ENCODE measurements at regions not wholly inside any gene's neighbourhood (a gene's known extent, or its start where the extent isn't known, plus 50 kb on each side); places are given as distances from the start of the nearest gene placed in this dataset.

DNA sequence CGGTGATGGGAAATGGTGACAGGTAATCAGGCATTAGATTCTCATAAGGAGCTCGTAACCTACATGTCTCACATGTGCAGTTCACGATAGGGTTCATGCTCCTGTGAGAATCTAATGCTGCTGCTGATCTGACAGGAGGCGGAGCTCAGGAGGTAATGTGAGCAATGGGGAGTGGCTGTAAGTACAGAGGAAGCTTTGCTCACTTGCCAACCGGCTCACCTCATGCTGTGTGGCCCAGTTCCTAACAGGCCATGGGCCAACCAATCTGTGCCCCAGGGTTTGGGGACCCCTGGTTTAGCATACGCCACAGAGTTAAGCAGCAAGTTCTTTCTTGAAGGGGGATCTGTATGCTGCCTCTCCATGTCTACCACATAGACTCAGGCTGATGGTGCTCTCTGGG, 133.1 kb downstream of the IQUB start:
- DNase-seq (ENCODE audit: low read depth) = no peak

DNA sequence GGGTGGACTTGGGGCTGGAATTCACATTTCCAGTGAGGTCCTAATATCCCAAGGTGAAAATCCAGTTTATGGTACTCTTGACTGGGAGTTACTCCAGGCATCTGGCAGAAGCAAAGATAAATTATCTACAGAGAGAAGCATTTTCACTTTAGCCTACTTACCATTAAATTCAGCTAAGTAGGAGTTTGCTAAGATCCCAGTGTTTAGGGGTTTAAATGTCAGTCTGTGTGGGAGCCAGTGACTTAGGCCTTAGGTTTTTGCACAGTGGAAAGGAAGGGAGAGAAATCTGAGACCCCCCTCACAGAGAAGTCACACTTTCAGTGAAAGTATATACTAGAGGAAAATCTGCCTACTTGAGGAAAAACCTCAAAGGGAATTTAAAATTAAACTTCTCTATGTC, 134.2 kb downstream of the IQUB start:
- no peak for DNase-seq (ENCODE audit: low read depth)

DNA sequence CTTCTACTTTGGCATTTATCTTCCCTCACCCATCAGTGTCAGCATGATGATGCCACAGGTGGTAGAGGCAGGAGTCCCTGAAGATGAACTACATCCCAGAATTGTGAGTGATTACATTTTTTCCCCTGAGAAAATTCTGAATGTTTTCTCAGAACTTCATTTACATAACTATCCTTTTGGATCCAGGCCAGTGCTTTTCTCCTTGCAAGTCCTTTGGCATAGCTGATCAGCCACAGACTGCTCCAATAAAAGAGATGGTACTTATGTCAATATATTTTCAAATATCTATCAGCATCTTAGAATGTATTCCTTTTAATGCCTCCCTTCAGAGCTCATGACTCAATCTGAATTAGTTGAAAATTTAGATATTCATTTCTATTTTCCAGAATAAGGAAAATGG, 135.5 kb downstream of the IQUB start:
- DNase-seq (ENCODE audit: low read depth) = no peak

GRCh38 chr7:123397746-123398338, 136.6 kb downstream of the IQUB start:
- DNase-seq (ENCODE audit: low read depth) = no peak

- no peak for DNase-seq (ENCODE audit: low read depth)
These were observed 140.8 kb downstream of the IQUB start for GRCh38 chr7:123393623-123394022.

DNA sequence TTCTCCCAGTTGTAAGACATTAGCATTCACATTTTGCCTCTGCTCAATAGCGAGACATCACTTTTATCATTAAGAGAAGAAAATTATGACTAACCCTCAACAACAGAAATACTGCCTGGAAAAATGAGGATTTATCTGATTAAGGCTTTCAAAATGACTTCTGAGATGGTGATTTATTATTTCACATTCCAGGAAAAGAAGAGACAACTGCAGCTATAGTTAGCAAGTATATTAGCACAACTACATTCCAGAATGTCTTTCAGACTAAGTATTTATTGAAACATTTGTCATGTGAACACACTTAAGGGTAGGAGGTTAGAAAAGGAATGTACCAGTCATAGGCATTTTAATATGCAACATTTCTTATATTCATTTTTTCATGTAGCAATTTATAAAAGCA, 162.0 kb downstream of the IQUB start:
- no peak for DNase-seq (ENCODE audit: low read depth)

GRCh38 chr7:123367484-123368122, 166.8 kb downstream of the IQUB start:
- DNase-seq (ENCODE audit: low read depth) = peak; percentile 46

DNA sequence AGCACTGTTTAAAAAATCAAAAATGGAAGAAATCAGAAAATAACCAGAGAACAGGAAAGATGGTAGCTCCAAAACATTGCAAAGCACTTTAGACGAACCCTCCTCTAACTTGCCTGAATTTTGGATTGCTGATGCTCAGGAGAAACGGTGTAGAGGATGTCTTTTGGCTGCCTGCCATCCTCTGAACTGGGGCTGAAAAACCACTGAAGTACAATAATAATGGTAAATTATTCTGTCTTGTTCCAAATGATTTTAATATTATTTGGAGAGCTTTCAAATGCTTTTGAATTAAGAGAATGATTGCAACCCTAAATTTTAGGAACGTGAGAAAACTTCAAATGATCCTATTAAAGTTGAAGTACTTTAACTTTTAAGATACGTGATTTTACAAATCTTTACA, 167.3 kb upstream of the SLC13A1 start:
- no peak for DNase-seq (ENCODE audit: low read depth)

- no peak for DNase-seq (ENCODE audit: low read depth)
These were observed 166.9 kb upstream of the SLC13A1 start for GRCh38 chr7:123366626-123367025.

DNA sequence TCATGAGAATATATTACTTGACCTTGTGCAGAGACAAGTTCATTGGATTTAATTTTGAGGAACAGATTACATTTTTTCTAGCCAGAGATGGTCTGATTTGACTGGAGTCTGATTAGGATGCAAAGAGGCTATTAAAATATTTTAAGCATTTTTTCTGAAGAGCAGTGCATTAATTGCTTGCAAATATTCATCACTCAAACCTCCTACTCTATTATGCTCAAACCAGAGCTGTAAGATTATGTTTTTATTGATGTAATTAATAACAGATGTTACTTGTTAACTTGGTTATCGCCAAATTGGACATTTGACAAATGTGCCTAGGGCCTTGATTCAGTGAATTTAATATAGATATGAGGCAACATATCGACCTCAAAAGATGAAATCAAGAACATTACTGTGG, 160.9 kb upstream of the SLC13A1 start:
- DNase-seq (ENCODE audit: low read depth) = no peak

DNA sequence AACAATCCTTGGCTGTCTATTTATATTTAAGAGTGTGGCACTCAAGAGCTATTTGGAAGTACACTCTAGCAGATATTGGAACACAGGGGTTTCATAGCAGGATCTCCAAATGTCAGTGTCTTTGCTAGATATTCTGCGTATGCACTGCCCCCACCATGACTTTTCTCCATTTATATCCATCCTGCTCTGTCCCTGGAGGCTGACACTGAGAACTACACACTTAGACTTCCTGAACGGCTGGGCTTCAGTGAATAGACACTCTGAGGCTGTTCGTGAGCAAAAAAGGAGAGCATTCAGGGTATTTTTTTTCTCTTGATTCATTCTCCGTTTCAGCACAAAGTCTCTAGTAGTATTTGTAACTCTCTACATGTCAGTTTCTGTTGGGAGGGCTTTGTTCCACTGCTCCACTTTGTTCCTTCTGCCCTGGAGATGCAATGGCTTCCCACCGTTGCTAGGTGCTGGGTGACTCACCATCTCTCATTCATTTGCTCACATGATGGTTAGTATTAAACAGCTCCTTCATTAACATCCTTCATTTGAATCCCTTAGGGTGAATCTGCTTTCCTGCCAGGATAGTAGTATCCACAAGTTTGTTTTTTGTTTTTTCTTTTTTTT, 155.9 kb upstream of the SLC13A1 start:
- peak; percentile 60 for DNase-seq (ENCODE audit: low read depth)

GRCh38 chr7:123352973-123353372, 153.2 kb upstream of the SLC13A1 start:
- DNase-seq (ENCODE audit: low read depth) = peak; percentile 22

DNA sequence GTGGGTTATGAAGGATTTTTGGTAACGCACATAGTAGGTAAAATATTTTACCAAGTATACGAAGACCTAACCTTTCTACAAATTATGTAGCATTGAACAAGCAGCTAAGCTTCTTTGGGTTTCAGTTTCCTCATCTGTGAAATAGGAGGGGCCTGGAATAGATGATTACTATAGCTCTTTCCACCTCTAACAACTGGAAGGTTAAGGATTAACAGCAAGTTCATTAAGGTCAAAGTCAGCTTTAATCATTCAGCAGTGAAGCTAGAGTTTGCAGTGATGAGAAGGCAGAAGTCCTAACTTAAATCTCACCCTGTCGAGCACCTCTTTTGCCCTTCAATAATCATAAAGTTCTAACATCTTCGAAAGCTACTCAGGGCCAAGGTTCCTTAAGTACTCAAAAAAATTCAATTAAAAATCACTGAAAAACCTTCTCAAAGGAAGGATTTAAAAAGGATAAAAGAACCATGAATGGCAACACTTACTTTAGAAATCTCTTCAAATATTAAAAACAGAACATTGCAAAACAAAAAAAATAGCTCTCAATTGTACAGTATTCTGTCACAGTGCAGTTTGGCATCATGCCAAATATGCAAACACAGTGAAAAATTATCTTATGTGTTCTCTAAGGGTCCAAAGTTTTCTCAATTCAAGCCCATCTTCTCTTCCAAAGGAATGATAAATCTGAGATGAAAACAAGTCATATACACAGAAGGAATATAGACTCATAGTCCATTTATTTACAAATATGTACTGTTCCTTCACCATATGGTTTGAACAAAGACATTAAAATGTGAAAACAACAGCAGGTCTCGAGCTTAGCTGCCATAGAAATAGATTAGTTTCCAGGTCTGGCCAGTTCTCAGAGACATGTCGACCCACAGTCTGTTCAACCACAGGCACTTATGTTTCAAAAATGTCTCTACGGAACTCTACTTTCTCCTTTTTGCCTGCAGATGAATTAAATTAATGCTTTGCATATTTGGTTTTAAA, 152.0 kb upstream of the SLC13A1 start:
- peak; percentile 49 for DNase-seq (ENCODE audit: low read depth)

DNA sequence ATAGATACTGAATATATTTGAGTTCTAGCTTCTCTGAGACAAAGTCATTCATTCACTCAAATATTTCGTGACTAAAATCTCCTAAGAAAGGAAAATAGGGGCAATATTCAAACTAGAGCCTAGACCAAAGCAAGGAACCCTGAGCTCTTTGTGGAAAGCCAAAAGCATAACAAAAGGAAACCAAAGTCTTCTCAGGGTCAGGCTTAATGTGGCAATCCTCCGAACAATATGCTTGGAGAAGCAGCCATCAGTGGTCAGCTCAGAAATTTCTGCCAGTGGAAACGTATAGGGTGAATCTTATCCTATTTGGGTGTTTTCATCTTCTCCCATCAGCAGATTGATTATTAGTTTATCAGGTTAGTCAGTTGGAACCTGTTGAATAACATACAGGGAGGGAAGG, 151.3 kb upstream of the SLC13A1 start:
- DNase-seq (ENCODE audit: low read depth) = no peak

DNA sequence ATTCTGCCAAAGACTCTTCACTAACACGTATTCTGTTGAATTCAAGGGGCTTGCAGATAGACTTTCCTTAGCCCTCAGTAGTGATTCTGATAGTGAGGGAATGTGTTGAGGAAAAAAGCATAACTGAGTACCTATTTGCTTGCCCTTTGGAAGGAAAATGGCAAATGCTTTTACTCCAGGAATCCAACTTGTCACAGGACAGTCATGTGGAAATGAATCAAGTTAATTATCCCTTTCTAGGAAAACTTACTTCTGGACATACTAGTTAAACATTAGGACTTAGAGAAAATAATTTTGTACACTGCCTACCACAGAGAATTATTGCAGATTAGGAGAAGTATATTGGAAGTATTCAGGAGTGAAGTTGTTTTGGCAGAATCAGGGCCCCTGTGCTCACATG, 148.9 kb upstream of the SLC13A1 start:
- DNase-seq (ENCODE audit: low read depth) = peak; percentile 76

- DNase-seq (ENCODE audit: low read depth) = no peak
These were observed 147.0 kb upstream of the SLC13A1 start for GRCh38 chr7:123346766-123347165.

DNA sequence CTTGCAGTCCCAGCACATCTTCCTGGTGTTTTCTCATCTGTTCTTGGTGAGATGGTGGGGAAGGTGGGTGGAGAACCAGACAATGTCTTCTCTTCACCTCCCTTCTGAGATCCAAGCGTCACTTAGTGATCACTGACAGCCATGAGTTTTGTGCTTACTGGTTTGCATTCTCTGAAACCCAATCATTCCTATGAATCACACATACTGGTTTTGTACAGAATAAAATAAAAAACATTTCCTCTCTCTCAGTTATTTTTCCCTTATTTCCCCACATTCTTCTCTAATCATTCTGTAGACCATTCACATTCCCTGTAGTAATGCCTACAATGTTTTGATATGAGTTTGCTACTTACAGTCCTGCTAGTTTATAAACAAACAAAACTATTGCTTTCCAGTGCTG, 143.8 kb upstream of the SLC13A1 start:
- DNase-seq (ENCODE audit: low read depth) = peak; percentile 52

DNA sequence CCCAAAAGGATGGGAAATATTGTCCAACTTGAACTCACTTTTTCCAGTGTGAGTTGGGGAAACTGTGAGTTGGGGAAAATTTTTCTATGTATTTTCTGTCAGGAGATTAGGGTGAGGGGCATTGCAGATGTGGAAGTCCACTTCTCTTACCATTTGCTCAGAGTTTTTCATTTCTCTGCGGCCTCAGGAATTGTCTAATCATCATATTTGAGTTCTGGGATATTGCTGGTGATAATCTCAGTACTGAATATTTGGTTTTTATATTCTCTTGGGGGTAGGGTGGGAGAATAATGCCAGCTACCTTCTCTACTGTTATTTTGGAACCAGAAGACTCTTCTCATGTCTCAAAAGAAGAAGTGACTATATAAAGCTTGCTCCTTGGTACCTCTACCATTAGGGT, 141.3 kb upstream of the SLC13A1 start:
- no peak for DNase-seq (ENCODE audit: low read depth)

DNA sequence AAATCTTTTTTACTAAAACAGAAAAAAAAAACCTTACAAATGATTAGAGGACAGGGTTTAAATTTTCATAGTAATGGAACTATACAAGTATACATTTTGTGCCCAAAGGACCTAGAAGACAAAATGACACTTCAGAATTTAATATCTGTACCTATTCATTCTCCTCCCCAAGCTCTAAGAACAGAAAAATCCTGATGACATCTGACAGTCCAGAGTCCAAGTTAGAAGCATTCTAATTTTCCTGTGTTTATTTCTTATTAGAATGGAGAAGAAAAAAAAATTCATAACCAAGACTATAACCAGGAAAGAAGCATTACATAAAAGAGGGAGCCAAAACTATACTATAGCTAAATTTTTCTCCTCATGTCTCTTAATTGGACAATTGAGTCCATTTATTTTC, 138.9 kb upstream of the SLC13A1 start:
- peak; percentile 1 for DNase-seq (ENCODE audit: low read depth)

DNA sequence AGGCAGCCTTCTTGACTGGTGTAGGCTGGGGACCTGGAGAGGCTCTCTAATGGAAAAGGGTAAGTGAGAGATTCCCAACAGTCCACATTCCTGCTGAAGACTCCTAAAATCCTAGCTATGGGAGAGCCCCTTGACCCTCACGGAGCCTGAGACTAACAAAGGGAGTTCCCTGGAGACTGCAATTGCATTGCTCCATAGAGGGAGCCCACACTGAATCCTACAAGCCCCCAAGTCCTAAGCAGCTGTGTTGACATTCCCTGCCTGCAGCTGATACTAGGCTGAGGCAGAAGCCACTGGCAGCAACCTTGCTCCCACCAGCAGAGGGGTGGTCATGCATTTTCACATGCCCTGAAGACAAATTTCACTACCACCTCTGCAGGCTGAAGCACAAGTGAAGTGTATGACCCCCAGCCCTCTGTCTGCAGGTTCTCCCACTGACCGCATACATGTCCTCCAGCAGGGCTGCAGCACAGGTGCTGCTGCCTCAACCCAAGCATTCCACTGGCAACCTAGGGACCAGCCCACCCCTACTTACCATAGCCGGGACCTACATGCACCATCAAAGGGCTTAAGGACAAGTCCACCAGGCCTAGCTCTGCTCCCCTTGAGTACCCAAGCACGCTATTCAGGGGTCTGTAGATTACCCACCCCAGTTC, 130.3 kb upstream of the SLC13A1 start:
- DNase-seq (ENCODE audit: low read depth) = no peak

- peak; percentile 23 for DNase-seq (ENCODE audit: low read depth)
These were observed 127.9 kb upstream of the SLC13A1 start for GRCh38 chr7:123327661-123328060.

DNA sequence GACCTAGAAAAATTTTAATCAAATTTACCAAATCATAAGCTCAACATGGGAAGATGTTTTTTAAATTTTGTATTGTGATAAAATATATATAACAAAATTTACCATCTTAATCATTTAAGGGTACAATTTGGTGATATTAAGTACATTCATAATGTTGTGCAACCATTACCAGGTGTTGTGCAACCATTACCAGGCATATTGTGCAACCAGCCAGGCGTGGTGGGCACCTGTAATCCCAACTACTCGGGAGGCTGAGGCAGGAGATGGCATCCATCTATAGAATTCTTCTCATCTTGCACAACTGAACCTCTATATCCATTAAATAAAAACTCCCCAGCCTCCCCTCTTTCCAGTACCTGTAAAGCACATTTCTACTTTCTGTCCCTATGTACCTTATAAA, 124.5 kb upstream of the SLC13A1 start:
- DNase-seq (ENCODE audit: low read depth) = no peak

Data from renal cortical epithelial cell (primary cell).